ENCODE measurements at regions not wholly inside any gene's neighbourhood (a gene's known extent, or its start where the extent isn't known, plus 50 kb on each side); places are given as distances from the start of the nearest gene placed in this dataset.

DNA sequence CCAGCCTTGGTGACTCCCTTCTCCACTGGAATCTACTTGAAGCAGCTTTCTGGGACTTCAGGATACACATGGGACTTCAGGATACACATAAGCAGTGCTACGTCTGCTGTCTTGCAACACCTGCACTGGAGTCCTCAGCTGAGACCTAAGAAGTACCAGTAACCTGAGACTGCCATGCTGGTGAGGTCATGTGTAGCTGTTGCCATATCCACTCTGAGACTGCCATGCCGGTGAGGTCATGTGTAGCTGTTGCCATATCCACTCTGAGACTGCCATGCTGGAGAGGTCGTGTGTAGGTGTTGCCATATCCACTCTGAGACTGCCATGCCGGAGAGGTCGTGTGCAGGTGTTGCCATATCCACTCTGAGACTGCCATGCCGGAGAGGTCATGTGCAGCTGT, 937.9 kb downstream of the EFNB2 start:
- in situ Hi-C loops (cut with HindIII; ENCODE audit: low sequenced_read_pairs): no loop called here

DNA sequence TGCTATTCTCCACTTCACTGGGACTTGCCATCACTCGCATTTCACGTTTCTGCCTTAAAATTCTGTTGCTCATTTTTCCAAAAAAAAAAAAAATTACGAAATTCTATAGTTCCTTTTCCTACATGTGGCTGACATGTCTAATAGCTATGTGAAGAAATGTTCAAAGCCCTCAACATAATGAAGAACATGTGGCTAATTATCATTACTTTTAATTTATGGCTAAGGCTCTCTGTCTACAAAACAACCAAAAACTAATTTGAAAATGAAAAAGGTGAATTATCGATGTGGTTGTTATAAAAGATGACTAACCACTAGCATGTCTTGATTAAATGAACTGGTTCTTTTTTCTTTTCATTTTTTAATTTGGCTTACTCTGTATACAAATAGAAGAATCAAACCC, 940.0 kb downstream of the EFNB2 start:
- in situ Hi-C loops (cut with HindIII; ENCODE audit: low sequenced_read_pairs): no loop called here

- in situ Hi-C loops (cut with HindIII; ENCODE audit: low sequenced_read_pairs): no loop called here
These were observed 944.2 kb downstream of the EFNB2 start for GRCh38 chr13:105591277-105591676.

- in situ Hi-C loops (cut with HindIII; ENCODE audit: low sequenced_read_pairs): no loop called here
These were observed 947.7 kb downstream of the EFNB2 start for GRCh38 chr13:105587786-105588185.

DNA sequence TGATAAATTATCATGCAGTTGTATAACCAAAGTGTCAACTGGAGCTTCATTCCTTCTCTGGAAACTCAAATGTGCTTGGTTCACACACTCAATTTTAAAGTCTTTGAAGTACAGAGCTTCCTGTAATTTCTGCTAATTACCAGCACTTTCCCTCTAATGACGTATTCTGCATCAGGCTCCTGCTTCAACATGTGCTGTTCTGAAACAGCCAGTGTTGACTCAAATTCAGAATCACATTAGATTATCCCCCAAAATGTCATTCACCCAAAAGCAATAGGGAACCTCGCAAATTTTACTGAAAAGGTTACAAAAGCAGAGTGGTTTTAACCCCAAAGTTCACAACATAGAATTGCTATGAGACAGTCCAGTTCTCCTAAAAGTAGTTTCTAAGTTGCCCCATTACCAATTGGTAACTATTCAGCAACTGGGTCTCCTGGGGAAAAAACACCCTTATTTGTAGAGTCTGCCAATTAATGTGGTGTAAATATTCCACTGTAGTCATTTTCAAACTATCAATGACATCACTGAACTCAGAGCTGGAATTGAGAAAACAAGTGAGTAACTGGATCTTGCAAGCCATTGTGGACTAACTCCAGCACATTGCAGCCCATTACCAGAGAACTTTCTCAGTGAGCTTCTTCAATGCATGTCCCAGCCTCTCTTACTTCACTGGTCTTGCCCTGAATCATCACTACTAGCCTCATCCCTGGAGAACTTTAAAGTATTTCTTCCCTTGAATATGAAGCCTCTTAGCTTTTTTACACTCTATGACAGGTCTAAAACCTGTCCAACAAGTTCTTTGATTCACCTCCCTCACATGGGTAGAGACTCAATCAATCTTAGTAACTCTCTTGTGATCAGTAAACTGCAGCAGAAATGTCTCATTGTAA, 955.4 kb downstream of the EFNB2 start:
- in situ Hi-C loops (cut with HindIII; ENCODE audit: low sequenced_read_pairs): no loop called here

GRCh38 chr13:105573136-105573535, 962.3 kb downstream of the EFNB2 start:
- in situ Hi-C loops (cut with HindIII; ENCODE audit: low sequenced_read_pairs): no loop called here

- in situ Hi-C loops (cut with HindIII; ENCODE audit: low sequenced_read_pairs): no loop called here
These were observed 963.1 kb downstream of the EFNB2 start for GRCh38 chr13:105572401-105572800.

DNA sequence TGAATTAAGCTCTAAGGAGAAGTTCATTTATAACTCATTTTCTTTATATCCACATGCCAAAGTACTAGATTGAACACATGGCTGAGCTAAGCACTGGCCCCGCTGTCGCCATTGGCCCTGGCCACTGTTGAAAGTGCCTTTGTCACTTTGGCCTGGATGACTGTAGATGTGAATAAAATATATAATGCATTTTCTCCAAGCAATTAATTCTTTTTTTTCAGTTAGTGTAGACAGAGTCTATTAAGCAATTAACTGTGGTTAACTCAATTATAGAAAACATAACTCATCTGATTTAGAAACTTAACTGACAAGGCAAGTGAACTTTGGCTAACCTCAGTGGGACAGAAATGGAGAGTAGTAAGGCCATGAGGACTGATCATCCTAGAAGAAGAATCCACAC, 965.6 kb downstream of the EFNB2 start:
- in situ Hi-C loops (cut with HindIII; ENCODE audit: low sequenced_read_pairs): loop anchor here (5.0 kb wide), 1 partner anchor 43 kb away; no protein-coding TSS in a partner anchor

DNA sequence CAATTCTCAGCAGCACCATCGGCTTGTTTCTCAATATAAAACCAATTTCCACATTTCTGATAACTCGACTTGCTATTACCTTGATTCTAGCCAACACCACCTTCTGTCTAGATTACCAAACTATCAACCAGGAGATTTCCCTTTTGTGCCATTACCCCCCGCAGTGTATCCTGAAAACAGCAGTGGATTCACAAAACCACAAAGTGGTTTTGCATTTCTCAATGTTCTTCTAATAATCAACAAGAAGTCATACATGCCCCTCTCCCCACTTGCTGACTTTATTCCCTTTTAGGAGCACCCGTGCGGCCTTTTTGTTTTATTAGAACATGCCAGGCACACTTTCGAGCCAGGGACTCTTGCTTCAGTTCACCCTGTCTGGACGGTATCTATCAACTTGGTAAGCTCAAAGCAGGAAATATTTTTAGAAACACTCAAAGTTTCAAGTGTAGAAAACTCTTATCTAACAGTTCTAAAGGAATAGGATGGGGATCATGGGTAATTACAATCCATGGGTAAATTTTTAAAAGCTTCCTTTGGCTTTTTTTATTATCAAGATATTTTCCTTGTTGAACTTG, 967.4 kb downstream of the EFNB2 start:
- in situ Hi-C loops (cut with HindIII; ENCODE audit: low sequenced_read_pairs): loop anchor here (5.0 kb wide), 1 partner anchor 41 kb away; no protein-coding TSS in a partner anchor

DNA sequence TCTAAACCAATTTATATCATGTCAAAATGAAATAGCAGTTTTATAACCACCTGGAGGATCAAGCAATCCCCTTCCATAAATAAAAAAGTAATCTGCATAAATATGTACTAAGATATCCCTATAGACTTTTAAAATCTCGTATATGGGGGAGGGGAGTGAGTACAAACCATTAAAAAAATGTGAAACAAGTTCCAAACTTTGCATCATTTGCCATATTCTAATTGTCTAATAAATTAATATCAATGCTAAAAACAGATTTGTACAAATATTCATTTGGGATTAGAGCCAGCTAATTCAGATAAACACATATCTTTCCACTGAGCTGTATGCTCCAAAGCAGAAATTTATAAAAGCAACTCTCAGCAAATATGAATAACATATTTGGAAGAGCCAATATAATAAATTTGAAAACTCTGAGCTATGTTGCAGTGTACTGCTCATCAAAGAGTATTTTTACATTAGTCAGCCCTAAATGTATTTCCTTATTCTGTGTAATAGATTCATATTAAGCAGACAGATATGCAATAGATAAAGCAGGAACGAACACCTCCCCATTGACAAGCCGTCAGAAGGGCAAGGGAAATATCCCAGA, 970.2 kb downstream of the EFNB2 start:
- in situ Hi-C loops (cut with HindIII; ENCODE audit: low sequenced_read_pairs): loop anchor here (5.0 kb wide), 1 partner anchor 38 kb away; no protein-coding TSS in a partner anchor

- in situ Hi-C loops (cut with HindIII; ENCODE audit: low sequenced_read_pairs): no loop called here
These were observed 983.4 kb downstream of the EFNB2 start for GRCh38 chr13:105552078-105552477.

DNA sequence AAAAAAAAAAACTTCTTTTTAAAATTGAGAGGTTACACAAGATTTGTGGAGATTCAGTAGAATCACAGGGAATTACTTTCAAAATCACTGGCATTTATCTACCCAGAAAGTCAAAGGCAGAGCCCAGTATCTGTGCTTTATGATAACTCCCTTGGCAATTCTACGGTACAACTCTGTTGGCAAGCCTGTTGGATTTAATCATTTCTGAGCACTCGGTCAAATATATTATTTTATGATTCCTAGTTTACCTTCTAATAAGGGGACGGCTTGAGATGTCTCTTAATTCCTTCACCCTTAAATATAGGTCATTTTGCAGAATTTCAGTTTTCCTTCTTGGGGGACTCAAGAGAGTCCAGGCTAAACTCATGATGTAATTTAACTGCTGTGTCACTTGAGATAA, 987.6 kb downstream of the EFNB2 start:
- in situ Hi-C loops (cut with HindIII; ENCODE audit: low sequenced_read_pairs): no loop called here

DNA sequence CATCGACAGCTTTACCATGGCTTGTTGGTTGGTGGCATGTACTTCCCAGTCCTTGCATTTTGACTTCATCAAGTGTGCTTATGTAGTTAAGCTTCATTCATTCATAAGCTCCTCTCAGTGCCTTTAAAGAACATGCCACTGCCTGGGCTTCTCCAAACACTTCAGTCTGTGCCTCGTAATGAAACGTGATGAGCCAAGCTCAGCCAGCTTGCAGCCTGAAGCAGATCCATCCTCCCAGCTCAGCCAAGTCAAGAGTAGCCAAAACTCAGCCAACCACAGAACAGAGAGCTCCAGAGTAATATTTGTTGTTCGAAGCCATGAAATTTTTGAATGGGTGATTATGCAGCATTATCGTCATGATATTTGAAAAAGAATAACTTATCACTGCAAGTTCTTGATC, 989.7 kb downstream of the EFNB2 start:
- in situ Hi-C loops (cut with HindIII; ENCODE audit: low sequenced_read_pairs): no loop called here

DNA sequence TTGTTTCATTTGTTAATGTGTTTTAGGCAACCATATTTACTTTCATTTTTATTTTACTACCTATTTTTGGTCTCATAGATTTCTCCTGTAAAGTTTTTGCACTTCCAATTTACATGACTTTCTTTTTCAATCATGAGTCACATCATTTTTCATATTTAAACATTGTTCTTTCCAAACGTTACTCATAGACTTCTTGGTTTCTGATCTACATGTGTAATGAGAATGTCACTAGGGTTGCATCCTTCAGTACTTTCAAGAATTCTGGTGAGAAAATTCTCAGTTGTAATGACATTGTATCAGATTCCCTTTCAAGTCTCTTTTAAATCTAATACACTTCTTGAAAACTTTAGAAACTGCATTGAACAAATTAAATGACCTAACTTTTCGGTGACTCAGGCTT, 991.7 kb downstream of the EFNB2 start:
- in situ Hi-C loops (cut with HindIII; ENCODE audit: low sequenced_read_pairs): no loop called here

GRCh38 chr13:105541565-105541964, 993.9 kb downstream of the EFNB2 start:
- in situ Hi-C loops (cut with HindIII; ENCODE audit: low sequenced_read_pairs): no loop called here

DNA sequence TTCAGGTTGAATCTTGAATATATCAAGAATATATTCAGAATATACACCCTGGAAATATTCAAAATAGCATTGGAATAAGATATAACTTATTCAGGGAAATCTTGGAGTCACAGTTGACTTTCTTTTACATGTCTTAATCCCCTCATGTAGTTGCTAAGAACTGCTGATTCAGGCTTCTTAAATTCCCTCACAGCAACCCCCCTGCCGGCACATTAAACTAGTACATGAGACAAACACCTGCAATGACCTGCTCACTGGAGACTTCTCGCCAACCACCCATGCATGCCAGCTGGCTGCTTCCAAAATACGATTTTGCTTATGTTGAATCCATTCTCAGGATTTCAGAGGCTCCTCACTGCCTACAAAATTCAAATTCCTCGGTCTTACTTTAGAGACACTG, 997.1 kb downstream of the EFNB2 start:
- in situ Hi-C loops (cut with HindIII; ENCODE audit: low sequenced_read_pairs): no loop called here

DNA sequence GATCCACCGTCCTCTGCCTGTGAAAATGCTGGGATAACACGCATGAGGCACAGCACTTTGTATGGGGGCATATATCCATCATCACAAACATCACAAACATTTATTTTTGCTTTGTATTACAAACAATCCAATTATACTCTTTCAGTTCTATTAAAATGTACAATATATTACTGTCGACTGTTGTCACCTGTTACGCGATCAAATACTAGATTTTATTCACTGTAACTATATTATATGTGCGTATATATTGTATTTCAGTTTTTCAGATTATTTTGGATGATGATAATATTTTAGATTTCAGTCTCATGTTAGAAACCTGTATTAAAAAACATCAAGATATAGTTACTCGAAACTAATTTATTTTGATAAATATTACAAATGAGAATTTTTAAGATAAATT, 998.3 kb downstream of the EFNB2 start:
- in situ Hi-C loops (cut with HindIII; ENCODE audit: low sequenced_read_pairs): no loop called here

DNA sequence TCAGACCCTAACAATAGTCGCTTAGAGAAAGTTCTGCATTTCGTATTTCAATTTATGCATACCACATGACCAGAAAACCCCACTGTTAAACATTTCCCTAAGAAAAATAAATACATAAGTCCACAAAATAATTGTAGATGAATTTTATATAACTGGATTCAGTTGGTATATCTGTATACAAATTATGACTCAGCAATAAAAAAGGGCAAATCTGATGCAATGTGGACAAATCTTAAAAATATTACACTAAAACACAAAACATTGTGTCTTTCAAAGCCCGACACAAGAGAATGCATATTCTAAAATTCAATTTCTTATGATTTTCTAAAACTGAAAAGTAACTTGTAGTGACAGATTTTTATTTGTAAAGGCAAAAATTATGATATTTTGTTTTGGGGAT, 1005.0 kb downstream of the EFNB2 start:
- in situ Hi-C loops (cut with HindIII; ENCODE audit: low sequenced_read_pairs): no loop called here

- in situ Hi-C loops (cut with HindIII; ENCODE audit: low sequenced_read_pairs): loop anchor here (5.0 kb wide), 1 partner anchor 40 kb away; no protein-coding TSS in a partner anchor
These were observed 1008.3 kb downstream of the EFNB2 start for GRCh38 chr13:105527127-105527526.

DNA sequence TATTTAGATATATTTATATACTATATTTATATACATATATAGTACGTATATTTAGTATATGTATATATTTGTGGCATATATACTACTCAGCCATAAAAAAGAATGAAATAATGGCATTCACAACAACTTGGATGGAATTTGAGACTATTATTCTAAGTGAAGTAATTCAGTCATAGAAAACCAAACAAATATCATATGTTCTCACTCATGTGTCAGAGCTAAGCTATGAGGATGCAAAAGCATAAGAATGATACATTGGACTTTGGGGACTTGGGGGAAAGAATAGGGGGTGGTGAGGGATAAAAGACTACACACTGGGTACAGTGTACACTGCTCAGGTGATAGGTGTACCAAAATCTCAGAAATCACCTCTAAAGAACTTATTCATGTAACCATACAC, 1015.7 kb downstream of the EFNB2 start:
- in situ Hi-C loops (cut with HindIII; ENCODE audit: low sequenced_read_pairs): no loop called here

- in situ Hi-C loops (cut with HindIII; ENCODE audit: low sequenced_read_pairs): no loop called here
These were observed 1017.4 kb downstream of the EFNB2 start for GRCh38 chr13:105518086-105518485.

- in situ Hi-C loops (cut with HindIII; ENCODE audit: low sequenced_read_pairs): no loop called here
These were observed 1021.1 kb downstream of the EFNB2 start for GRCh38 chr13:105514401-105514800.
